Mammary epithelial cell (primary cell): ENCODE measurements at regions not wholly inside any gene's neighbourhood (a gene's known extent, or its start where the extent isn't known, plus 50 kb on each side); places are given as distances from the start of the nearest gene placed in this dataset.

Experiments
- CTCF ChIP-seq, 2 donors: IDR thresholded peaks in 1 of 2; conservative IDR thresholded peaks in 1 of 2; 2 replicates each; pipeline ENCODE4 v1.5.1; 2011 to 2012; ENCODE audit warnings: inconsistent platforms in 2 of 2, low read length in 2 of 2, mild to moderate bottlenecking in 2 of 2, control low read depth in 1 of 2, low read depth in 1 of 2; ENCODE audit not compliant: insufficient read depth in 1 of 2; ENCODE audit errors: extremely low read depth in 1 of 2
- EZH2 ChIP-seq: IDR thresholded peaks from 2 replicates; pipeline ENCODE4 v1.6.1; 2012; ENCODE audit warnings: low read length, inconsistent platforms, borderline replicate concordance

- no peak for TF ChIP-seq CTCF (conservative IDR thresholded peaks at IDR 0.05 in 1 of 2, IDR thresholded peaks at IDR 0.05 in 1 of 2; ENCODE audit: extremely low read depth in 1 of 2, insufficient read depth in 1 of 2, low read depth in 1 of 2, low read length in 2 of 2)
- no peak for TF ChIP-seq EZH2
Measured at GRCh38 chr13:31069808-31070534, 91.7 kb downstream of the HSPH1 start.
